CD1c-positive myeloid dendritic cell (primary cell): ENCODE measurements at regions not wholly inside any gene's neighbourhood (a gene's known extent, or its start where the extent isn't known, plus 50 kb on each side); places are given as distances from the start of the nearest gene placed in this dataset.
"Not testable (repeated sequence)": the region's sequence is repeated elsewhere in the genome, so short reads cannot be mapped to it uniquely, and the experiment has no call there.

Experiments used
- DNase-seq: peaks from one replicate; pipeline ENCODE4 v3.0.0-alpha.2; 2016; ENCODE audit errors: extremely low spot score

DNA sequence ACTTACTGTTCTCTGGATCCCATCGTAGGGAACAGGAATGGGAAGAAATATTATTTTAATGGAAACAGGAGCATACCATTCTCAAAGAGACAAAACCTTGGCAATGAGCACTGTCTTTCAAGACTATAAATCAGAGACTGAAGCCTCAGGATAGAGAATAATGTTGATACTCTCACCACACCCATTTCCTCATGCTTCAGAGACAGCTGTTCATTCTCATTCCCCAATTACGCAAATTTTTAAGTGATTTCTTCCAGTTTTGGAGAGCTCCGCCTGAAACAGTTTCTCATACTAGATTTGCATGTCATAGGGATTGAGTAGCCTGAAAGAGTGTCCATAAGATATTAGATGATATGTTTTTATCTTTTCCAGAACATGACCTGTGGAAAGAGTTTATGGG, 290.5 kb upstream of the RASA1 start:
- peak; percentile 29 for DNase-seq

DNA sequence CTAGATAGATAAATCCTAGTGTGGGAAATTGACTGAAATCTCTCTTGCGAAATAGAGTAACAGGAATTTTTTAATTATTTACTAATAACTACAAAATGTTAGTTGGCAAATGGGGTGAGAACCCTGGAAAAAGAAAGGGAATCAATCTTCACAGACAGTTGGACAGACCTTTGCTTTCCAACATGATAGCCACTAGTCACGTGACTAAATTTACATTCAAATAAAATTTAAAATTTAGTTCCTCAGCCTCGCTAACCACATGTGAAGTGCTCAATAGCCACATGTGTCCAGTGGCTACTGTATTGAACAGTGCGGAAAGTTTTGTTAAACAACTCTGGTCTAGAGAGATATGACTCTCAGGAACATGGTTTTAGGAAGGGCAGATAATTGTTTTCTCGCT, 289.9 kb upstream of the RASA1 start:
- DNase-seq: no peak

DNA sequence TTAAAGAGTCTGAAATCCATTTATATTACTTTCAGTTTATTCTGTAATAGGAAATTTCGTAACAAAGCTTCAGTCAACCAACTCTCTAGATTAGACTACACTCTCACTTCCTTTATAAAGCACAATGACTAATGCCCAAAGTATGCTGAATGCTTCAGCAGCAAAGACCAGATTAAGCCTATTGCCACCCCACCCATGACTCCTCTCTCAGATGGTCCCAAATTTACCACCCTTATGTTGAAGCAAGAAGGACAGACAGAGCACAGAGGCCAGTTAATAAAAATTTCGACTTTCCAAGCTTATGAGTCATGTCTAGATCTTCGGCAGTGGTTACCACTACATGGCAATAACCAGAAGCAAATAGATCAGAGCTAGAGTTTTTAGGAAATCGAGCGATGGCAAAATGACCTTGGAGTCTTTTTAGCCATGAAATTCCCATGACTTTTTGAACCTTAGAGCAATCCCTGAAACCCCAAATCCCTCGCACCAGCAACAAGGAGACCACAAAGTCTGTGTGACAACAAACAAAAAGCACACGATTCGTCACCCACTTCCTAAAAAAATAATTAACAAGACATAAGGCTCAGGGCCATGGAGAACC, 287.8 kb upstream of the RASA1 start:
- peak; percentile 89 for DNase-seq

DNA sequence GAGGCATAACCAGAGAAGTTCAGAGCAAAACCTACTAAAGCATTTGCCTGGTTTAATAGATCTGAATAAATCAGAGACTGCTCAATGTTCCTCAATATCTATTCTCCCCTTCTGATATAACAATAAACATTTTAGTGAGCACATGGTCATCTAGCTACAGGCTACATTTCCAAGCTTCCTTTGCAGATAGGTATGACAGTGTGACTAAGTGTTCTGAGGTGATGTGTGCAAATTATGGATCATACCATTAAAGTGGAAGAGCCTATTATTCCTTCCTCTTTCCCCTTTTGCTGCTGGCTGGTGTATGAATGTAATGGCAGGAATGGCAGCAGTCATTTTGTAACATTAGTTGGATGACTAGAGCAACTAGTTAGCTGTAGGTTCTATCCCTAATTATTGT, 285.8 kb upstream of the RASA1 start:
- DNase-seq: no peak

DNA sequence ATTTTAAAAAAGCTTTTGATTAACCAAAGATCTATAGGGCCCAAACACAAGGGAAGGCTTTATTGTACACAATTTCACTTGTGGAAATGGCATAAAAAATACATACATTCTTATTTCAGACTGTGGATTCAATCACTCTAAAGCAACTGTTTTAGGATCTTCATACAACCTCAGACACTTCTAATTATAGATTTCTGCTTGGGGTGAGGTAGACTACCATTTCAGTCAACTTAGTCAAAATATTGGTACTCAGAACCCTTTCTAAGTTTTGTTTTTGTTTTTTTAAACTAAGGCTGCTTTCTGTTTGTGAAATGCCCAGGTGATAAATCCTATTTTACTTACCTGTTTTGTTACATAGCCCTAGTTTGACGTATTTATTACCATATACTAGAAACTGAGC, 284.5 kb upstream of the RASA1 start:
- no peak for DNase-seq

DNA sequence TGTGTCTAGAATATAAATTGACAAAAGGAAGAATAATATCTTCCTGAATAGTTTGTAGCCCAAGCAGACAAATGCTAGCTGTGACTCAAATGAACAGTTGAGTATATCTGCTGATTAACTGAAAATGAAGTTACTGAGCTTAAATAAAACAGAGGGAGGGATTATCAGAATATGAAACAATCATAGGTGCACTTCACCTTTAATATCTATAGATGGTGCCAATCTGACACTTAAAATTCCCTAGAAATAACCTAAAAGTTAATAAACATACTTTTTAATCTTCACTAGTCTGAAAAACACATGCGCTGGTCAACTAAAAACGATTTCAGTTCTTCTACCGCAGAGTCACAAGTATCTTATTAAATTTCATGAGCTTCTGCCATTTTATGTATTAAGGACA, 280.8 kb upstream of the RASA1 start:
- no peak for DNase-seq

DNA sequence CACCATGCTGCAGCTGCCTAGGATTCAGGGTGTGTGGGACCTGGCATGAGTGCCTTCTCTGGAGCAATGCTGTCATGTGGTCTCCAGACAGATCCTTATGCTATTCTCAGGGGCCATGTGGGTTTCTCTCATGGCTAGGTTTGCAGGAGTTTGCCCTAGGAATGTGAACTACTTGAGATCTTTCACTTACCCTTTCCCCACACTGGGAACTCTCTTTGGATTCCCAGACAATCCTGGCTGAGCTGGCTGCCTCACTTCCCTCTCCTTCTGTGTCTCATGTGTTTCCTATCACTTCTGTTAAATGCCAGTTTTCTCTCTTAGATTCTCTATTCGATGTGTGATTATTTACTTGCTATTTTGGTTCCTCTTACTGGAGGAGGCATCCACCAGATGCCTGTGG, 270.2 kb upstream of the RASA1 start:
- peak; percentile 37 for DNase-seq

DNA sequence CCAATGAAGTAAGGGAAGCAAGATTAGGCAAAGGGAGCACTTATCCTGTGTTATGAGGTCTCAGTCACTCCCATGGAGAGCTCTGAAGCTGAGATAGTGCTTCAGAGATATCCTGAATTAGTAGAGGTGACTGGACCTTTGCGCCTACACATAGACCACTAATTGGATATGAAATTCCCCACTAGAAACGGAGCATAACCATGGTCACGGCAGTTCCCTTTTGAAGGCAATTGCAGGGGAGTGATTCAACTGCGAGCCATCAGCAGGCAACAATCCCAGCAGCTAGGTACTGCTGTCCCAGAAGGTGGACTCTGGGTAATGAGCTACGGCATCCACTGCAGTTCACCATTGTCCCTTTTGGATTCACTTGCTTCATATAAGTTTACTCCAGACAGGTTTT, 267.7 kb upstream of the RASA1 start:
- DNase-seq: no peak

DNA sequence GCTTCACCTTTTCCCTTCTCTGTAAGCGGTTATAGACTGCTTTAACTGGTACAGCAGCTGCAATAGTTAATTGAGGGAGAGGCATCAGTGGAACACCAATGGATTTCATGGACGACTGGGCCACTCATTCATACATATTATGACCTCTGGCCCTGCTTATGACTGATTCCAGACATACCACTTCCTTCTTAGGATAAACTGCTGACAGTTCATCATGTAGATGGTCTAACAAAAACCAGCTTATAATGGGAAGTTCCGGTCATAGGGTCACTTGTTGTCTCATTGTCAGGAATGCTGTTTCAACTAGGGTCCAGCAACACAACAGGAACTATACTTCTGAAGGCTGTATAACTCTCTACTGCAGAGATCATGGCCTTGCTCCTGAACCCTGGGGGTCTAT, 265.2 kb upstream of the RASA1 start:
- DNase-seq: peak; percentile 72

DNA sequence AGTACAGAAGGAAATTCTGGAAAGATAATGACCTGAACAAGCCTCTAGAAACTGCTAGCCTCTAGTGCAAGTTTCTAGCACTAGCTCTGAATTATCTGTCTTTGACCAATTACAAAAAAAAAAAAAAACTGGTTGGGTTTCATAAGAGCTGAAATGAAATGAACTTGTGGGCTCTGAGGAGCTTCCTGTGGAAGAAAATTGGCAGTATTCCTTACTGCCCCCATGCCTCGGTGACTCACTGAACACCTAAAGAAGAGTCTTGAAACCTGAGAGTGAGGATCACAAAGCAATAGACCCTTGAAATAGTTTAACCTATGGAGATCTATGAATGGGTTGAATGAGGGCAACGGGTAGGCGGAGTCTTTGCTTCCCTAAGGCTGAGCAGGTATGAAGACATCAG, 263.6 kb upstream of the RASA1 start:
- DNase-seq: no peak

DNA sequence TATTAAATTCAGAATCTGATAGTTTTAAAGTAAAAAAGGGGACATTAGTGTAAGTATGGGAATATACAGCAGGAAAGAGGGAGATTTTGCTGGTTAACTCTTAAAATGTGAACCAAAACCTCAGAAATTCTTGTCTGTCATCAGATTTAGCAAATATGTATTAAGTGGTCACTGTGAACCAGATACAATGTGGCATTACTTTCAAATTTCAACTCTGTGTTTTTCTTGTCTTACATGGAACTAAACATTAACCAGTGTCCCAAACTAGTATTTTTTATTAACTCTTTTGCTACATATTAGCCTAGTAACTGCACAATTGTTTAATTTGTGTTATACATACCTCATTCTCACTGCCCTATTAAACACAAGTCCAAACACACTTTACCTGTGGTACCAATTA, 259.9 kb upstream of the RASA1 start:
- DNase-seq: no peak

DNA sequence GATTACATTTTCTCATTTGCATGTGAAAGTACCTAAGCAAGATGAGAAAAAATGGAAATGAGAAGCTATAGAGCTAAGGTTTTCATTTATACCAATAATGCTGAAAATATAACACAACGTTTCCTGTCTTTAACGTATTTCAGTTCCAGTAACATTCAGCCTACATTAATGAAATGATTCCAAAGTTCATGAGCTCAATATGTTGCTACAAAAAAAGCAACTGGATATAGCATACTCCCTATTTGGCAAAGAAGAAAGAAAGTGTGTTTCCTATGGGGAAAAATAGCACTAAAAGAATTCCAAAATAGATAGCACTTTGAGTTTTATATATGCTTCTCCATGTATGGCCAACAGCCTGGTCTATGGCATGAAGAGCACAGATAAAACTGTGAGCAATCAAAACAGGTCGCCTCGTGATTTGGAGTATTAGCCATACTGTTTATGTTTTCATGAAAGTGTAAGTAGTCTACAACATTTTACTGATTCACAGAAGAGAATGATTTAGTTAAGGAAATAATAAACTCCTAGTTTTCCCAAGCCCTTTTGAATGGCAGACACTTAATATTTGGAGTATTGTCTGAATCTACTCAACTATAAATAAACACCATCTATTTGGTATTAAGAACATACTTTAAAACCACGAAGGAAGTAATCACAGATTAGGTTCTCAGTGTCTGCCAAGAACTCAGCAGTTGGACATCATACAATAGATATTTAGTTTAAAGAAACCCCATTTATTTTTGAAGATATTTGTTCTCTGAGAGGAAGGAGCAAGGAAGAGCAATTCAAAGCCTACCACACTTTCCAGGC, 258.7 kb upstream of the RASA1 start:
- no peak for DNase-seq

DNA sequence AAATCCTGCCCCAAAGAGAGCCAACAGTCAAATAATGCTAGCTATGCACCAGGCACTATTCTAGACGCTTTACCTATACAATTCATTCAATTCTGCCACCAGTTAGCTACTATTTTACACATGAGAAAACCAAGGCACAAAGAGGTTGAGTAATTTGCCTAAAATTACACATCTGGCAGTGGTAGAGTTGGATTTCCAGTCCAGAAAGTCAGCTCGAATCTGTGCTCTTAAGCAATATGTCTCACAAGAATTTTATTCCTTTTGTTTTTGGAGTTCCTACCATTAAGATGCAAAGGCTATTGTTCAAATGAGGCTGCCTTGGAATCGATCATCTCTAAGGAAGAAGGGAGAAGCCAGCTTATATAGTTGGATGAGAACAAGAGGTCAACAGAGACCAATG, 256.9 kb upstream of the RASA1 start:
- DNase-seq: no peak

DNA sequence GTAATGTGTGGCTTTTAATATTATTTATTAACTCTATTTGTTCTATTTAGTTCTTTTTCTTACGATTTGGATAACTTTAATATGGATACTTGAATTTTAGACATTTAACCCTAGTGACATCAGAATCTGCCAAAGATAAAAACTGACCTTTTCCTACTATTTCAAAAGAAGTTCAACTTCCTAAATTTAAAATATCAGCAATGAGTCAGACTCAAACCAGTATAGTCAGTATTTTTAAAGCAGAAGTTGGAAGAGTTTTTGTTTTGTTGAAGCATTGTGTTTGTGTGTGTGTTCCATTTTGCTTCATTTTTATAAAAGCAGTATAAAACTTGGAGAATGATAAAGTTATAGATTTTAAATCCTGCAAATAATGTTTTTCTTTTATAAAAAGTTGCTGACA, 251.8 kb upstream of the RASA1 start:
- DNase-seq: peak; percentile 84

DNA sequence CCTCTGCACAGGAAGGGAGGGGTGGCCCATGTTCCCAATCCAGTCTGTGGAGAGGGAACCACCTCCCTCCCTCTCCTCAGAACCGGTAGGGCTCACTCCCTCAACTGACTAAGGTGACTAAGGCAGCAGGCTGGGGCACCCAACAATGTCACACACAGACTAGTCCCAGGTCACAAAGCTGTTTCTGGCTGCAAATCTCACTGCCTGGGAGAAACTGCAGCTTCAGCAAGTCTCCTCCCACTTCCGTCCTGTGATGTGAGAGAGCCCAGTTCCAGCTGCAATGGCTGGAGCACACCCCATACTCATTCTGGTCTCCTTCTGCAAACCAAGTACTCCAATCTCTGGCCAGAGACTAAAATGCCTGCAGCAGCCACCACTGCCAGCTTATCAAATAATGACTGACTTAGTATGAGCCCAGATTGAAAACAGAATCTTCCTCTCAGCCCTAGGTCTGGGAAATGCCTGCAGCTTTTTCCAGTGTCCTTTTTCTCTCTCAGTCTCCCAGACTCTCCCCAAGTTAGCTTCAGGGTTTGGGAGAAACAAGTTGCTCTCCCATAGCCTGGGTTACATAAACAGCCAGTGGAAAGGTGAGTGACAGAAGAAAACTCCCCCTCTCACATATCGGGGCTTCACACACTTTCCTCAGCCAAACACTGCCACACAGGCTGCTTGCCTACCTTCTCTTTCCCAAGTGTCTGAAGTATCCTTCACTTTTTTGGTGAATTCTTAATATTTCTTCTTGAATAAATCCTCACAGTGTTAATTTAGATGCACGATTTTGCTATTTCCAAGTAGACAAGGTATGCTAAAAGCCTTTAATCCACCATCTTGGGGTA, 247.4 kb upstream of the RASA1 start:
- DNase-seq: peak; percentile 50

DNA sequence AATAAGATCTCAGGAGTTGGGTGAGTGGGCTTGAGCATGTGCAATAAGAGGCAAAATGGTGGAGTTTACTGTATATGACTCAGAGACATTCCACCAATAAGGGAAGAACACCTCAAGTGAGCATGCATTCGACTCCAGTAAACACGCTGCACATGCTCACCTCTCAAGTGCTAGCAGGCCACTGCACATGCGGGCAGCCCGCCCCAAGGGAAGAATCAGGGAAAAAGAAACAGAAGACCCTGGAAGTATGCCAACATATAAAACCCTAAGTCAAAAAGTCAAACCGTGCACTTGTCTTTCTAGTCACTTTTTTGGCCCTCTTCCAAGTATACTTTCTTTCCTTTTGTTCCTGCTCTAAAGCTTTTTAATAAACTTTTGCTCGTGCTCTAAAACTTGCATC, 245.3 kb upstream of the RASA1 start:
- no peak for DNase-seq

DNA sequence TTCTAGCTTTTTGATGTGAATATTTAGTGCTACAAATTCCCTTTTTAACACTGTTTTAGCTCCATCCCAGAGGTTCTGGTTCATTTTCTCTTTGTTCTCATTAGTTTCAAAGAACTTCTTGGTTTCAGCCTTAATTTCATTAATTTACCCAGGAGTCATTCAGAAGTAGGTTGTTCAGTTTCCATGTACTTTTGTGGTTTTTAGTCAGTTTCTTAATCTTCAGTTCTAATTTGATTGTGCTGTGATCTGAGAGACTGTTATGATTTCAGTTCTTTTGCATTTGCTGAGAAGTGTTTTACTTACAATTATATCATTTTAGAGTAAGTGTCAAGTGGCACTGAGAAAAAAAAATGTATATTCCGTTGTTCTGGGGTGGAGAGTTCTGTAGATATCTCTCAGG, 240.1 kb upstream of the RASA1 start:
- no peak for DNase-seq

DNA sequence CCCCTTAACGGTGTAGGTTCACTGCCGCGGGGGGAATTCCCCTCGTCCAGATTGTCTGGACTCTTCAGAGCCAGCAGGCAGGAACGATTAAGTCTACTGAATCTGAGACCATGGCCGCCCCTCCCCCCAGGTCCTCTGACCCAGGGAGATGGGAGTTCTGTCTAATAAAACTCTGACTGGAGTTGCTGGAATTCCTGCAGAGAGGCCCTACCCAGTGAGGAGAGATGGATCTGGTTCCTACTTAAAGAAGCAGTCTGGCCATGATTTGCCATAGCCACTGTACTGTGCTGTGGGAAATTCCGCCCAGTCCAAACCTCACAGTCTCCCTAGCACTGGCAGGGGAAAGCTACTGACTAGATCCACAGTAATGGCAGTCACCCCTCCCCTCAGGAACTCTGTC, 237.7 kb upstream of the RASA1 start:
- DNase-seq: no peak

DNA sequence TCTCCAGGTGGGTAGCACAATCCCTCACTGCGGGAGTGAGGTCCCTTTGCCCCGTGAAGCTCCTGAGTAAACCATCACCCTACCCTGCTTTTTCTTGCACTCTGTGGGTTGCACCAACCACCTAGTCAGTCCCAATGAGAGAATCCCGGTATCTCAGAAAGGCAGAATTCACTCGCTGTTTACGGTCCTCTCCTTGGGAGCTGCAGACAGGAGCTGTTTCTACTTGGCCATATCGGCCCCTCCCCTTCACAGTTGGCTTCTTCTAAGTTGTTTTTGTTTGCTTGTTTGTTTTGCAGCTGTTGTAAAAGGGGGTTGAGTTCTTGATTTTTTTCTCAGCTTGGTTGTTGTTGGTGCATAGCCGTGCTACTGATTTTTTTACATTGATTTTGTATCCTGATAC, 237.0 kb upstream of the RASA1 start:
- DNase-seq: no peak

DNA sequence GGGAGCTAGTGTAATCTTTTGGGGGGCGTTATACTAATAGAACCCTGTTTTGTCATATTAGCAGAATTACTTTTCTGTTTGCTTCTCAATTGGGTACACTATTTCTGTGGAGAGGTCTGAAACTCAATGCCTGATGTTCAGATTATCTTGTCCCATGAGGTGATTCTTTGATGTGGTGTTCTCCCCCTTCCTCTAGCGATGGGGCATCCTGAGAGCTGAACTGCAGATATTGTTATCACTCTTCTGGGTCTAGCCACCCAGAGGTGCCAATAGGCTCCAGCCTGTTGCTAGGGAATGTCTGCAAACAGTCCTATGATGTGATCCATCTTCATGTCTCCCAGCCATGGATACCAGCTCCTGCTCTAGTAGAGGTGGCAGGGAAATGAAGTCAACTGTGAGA, 233.1 kb upstream of the RASA1 start:
- DNase-seq: no peak

DNA sequence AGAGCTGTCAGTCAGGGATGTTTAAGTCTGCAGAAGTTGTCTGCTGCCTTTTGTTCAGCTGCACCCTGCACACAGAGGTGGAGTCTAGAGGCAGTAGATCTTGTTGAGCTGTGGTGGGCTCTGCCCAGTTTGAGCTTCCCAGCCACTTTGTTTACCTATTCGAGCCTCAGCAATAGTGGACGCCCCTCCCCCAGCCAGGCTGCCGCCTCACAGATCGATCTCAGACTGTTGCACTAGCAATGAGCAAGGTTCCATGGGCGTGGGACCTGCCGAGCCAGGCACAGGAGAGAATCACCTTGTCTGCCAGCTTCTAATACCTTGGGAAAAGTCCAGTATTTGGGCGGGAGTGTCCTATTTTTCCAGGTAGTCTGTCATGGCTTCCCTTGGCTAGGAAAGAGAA, 225.1 kb upstream of the RASA1 start:
- DNase-seq: no peak

DNA sequence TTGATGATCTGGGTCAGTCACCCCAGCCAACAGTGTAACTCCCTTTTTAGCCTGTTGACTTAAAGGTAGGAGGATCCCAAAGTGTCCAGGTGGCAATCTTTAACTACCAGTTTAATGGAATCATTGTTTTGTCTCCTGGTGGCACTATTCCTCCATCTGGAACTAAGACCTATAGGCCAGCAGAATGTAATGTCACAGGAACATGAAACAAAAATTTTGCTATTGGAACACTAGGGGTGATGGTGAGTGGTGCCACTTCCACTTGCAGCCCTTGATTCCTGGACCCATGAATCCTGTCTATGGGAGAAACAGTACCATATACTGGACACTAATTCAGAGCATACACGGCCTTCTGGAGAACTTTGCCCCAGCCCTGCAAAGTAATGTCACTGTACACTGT, 219.5 kb upstream of the RASA1 start:
- no peak for DNase-seq

DNA sequence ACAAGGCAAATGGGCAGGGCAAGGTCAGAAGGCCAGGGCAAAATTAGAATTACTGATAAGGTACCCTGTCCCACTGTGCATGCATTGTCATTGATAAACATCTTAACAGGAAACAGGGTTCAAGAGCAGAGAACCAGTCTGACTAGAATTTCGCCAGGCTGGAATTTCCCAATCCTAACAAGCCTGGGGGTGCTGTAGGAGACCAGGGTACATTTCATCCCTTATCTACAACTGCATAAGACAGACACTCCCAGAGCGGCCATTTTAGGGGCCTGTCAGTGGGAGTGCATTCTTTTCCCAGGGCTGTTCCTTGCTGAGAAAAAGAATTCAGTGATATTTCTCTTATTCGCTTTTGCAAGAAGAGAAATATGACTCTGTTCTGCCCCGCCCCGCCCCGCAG, 218.7 kb upstream of the RASA1 start:
- DNase-seq: not testable (repeated sequence)
